ENCODE measurements at regions not wholly inside any gene's neighbourhood (a gene's known extent, or its start where the extent isn't known, plus 50 kb on each side); places are given as distances from the start of the nearest gene placed in this dataset.

- DNase-seq: no peak
Measured at GRCh38 chr9:12980085-12980851, 205.4 kb downstream of the LURAP1L start.

DNA sequence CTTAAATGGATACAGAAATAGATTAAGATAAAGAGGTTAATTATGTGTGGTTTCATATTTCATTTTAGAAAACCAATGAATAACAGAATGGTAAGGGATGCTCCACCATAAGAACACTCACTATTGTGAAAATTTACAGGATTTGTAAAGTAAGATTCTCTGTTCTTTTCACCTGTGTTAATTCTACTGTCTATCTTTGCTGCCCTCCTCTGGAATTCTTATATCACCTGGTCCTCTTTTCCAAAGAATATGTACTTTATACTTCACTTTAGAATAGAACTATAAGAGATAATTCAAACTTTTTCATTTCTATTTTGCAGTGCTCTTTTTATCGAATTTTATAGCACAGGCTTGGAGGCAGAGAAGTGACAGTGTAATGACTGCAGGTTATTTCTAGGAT, 213.4 kb downstream of the LURAP1L start:
- intact Hi-C loops (cut with DNase I): no loop called here

More at GRCh38 chr9:12980085-12980851, 205.4 kb downstream of the LURAP1L start:
- intact Hi-C loops (cut with DNase I): no loop called here

DNA sequence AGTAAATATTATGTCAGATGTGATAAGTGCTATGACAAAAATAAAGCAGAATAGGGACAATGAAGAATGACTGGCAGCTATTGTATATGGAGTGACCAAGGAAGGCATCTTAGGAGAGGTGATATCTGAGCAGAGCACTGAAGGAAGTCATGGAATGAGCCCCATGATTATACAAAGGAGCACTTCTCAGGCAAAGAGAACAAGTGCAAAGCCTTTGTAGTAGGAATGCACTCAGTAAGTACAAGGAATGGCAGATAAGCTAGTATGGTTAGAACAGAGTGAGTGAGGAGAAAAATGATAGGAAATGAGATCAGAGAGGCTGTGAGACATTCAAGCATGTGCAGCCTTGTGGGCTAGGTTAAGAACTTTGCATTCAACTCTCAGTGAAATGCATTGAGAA, 214.8 kb downstream of the LURAP1L start:
- intact Hi-C loops (cut with DNase I): no loop called here
- no peak for DNase-seq

More for the DNA sequence above, 213.4 kb downstream of the LURAP1L start:
- no peak for DNase-seq

DNA sequence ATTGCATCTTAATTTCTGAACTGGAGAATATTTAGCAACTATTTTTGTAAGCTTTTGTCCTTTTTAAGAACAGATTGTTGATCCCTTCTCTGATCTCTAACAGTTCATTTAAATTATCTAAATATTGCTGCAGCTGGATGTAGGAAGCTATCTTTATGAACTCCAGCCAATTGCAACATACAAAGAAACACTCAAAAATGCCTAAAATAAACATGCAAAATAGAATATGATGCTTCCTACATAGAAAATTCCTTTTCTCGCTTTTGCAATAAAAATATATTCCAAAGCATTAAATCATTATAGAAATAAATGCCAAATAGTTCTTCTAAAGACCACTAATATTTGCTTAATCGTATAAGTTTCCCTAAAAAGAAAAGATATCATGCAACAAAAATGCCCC, 218.6 kb downstream of the LURAP1L start:
- DNase-seq: no peak
- intact Hi-C loops (cut with DNase I): no loop called here

- DNase-seq: no peak
- intact Hi-C loops (cut with DNase I): no loop called here
Measured at GRCh38 chr9:12997009-12997408, 222.2 kb downstream of the LURAP1L start.

DNA sequence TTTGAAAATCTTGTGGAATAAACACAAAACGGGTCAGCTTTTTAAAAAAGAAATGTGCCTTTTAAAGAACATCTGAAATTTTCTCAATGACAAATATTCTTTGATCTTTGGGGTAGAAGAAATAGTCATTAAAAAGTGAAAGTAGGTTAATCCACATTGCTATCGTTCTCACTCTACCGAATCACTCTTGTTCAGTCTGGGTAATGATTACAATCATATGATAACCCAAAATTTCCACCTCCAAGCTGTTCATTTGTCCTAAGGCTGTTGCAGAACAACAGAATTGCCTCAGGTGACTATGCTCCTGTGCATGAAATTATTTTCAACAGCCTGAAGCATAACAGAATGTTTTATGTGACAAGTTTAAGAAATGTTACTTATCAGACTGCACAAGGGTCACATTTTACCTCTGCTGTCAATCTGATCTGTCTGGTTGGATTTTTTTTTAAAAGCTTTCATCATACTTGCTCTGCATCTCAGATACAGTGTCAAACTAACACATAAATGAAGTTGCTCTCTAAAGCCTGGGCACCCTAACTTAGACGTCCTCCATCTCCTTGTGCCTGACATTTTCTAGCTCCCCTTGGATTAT, 227.3 kb downstream of the LURAP1L start:
- intact Hi-C loops (cut with DNase I): no loop called here
- no peak for DNase-seq

GRCh38 chr9:13002740-13003139, 227.9 kb downstream of the LURAP1L start:
- DNase-seq: no peak
- intact Hi-C loops (cut with DNase I): no loop called here

GRCh38 chr9:13009871-13010270, 235.1 kb downstream of the LURAP1L start:
- intact Hi-C loops (cut with DNase I): no loop called here
- no peak for DNase-seq

- intact Hi-C loops (cut with DNase I): no loop called here
- no peak for DNase-seq
Measured at GRCh38 chr9:13013991-13014883, 239.4 kb downstream of the LURAP1L start.

DNA sequence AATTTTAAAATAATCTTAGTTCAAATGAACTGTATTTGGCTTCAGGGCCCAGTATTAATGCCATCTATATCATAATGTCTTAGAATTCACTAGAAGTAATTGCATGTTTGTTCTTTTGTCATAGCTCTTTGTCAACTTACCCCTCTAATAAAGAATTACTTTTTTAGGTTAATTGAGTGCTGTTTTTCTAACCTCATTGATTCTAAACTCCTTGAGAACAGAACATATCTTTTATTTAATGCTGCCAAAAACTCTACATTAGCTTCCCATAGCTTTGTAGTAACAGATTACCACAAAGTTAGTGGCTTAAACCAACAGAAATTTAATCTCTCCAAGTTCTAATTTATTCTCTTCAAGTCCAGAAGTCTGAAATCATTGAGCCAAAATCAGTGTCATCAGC, 242.4 kb downstream of the LURAP1L start:
- no peak for DNase-seq
- intact Hi-C loops (cut with DNase I): no loop called here

GRCh38 chr9:13020146-13021040, 245.6 kb downstream of the LURAP1L start:
- no peak for DNase-seq
- intact Hi-C loops (cut with DNase I): no loop called here

DNA sequence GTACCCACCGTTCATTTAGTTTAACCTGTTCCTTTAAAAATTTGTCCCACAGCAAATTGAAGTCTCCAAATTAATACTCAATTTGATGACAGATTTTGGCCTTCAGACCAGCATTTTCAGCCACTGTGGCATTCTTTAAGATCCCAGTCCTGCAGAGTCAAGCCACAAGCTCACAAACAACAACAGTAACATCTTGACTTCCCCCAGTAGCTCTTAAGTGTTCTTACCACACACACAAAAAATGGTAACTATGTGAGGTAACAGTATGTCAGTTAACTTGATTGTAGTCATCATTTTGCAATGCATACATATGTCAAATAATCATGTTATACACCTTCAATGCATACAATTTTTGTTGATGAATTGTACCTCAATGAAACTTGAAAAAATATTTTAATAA, 247.9 kb downstream of the LURAP1L start:
- intact Hi-C loops (cut with DNase I): no loop called here
- no peak for DNase-seq

DNA sequence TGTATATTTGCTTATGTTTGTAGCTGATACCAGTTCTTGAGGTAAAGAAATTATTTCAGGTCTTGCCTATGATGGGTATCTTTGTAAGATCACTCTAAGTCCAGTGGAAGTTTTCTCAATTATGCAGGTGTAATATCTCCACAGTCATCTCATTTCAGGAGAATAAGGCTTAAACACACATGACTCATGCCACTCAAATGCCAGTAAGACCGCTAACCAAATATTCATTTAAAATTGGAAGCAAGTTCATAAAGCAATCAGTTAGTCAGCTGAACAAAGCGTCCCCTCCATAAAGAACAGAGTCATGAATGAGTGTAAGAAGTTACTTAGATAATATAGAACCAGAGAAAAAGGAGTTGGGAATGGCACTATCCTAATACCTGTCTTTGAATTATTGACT, 248.7 kb downstream of the LURAP1L start:
- intact Hi-C loops (cut with DNase I): no loop called here
- DNase-seq: no peak

GRCh38 chr9:13026956-13027355, 252.1 kb downstream of the LURAP1L start:
- intact Hi-C loops (cut with DNase I): no loop called here

DNA sequence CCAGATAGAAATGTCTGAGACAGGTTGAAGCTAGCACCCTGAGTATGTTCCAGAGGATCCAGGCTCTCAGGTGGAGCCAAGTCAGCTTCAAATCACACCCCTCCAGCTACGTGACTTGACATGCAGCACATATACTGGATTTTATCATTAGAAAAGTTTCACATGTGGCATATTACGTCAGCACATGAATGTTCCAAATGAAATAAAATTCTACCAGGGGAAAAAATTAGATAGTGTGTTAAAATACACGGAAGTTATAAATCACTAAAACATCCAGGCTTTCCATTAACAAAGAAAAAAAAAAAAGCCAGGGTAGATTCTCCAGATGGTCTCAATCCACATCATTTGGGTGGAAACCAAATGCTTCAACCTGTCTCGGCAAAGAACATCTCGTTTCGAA, 251.6 kb downstream of the MPDZ start:
- no peak for DNase-seq
- intact Hi-C loops (cut with DNase I): no loop called here

More at GRCh38 chr9:13026956-13027355, 252.1 kb downstream of the LURAP1L start:
- DNase-seq: peak in 1 of 10 donors; percentile 73

GRCh38 chr9:13032585-13032984, 246.9 kb downstream of the MPDZ start:
- peak in 2 of 10 donors; percentile 81 to 82 for DNase-seq
- intact Hi-C loops (cut with DNase I): no loop called here

GRCh38 chr9:13033959-13034693, 245.4 kb downstream of the MPDZ start:
- DNase-seq: peak; percentile 56 to 97 (median 72)
- intact Hi-C loops (cut with DNase I): loop anchor here (2.0 kb wide), 1 partner anchor 53 kb away; no protein-coding TSS in a partner anchor

DNA sequence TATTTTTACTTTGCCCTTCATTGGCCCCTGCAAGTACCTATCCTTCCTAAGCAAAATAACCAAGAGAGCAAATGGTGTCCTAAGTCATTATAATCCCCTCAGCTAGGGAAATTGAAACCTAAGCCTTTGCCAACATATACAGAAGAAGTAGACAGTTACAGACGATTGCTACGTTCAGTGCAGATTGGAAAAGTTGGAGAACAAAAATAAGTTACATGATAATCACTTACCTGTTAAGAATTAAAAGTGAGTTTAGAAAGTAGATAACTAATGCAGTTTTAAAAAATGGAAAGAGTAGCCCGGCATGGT, 244.8 kb downstream of the MPDZ start:
- intact Hi-C loops (cut with DNase I): loop anchor here (2.0 kb wide), 1 partner anchor 52 kb away; no protein-coding TSS in a partner anchor
- no peak for DNase-seq

DNA sequence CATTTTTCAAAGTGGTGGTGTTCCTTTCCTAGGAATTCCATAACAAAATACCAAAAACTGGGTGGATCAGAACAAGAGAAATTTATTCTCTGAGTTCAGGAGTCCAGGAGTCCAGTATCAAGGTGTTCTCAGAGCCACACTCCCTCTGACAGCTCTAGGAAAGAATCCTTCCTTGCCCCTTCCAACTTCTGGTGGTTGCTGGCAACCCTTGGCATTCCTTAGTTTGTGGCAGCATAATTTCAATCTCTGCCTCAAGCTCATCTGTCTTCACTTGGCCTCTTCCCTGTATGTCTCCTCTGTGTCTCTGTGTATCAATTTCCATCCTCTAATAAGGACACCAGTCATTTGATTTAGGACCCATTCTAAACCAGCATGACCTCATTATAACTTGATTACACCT, 243.7 kb downstream of the MPDZ start:
- no peak for DNase-seq
- intact Hi-C loops (cut with DNase I): loop anchor here (2.0 kb wide), 1 partner anchor 51 kb away; no protein-coding TSS in a partner anchor
